GM21423 (cell line): ENCODE measurements at regions not wholly inside any gene's neighbourhood (a gene's known extent, or its start where the extent isn't known, plus 50 kb on each side); places are given as distances from the start of the nearest gene placed in this dataset.
"Not testable (repeated sequence)": the region's sequence is repeated elsewhere in the genome, so short reads cannot be mapped to it uniquely, and the experiment has no call there.

Experiments
- ATAC-seq: cut with Tn5 transposase; IDR thresholded peaks from one replicate; pipeline ENCODE4 v1.9.1; 2021; ENCODE audit warnings: mild to moderate bottlenecking, moderate library complexity; ENCODE audit not compliant: unreplicated experiment

GRCh38 chr16:87160701-87161337, 156.4 kb downstream of the C16orf95 start:
- ATAC-seq, result no peak

- ATAC-seq, result not testable (repeated sequence)
These were observed 155.8 kb downstream of the C16orf95 start for GRCh38 chr16:87161410-87161809.

- ATAC-seq, result no peak
These were observed 155.1 kb downstream of the C16orf95 start for GRCh38 chr16:87161822-87162676.

GRCh38 chr16:87162799-87163198, 154.4 kb downstream of the C16orf95 start:
- not testable (repeated sequence) for ATAC-seq

GRCh38 chr16:87163637-87164036, 153.6 kb downstream of the C16orf95 start:
- ATAC-seq, result no peak

- ATAC-seq, result no peak
These were observed 152.0 kb downstream of the C16orf95 start for GRCh38 chr16:87165151-87165550.

GRCh38 chr16:87165885-87166284, 151.3 kb downstream of the C16orf95 start:
- ATAC-seq, result no peak

GRCh38 chr16:87166321-87166720, 150.9 kb downstream of the C16orf95 start:
- ATAC-seq, result no peak

GRCh38 chr16:87166934-87167333, 150.3 kb downstream of the C16orf95 start:
- no peak for ATAC-seq

- ATAC-seq, result no peak
These were observed 147.6 kb downstream of the C16orf95 start for GRCh38 chr16:87169509-87169995.

- no peak for ATAC-seq
These were observed 146.9 kb downstream of the C16orf95 start for GRCh38 chr16:87170310-87170709.

- no peak for ATAC-seq
These were observed 145.5 kb downstream of the C16orf95 start for GRCh38 chr16:87171723-87172122.

GRCh38 chr16:87172632-87173031, 144.6 kb downstream of the C16orf95 start:
- no peak for ATAC-seq

- ATAC-seq, result no peak
These were observed 143.8 kb downstream of the C16orf95 start for GRCh38 chr16:87173294-87173893.

GRCh38 chr16:87174061-87174460, 143.1 kb downstream of the C16orf95 start:
- no peak for ATAC-seq

GRCh38 chr16:87176735-87177134, 140.5 kb downstream of the C16orf95 start:
- ATAC-seq, result no peak

GRCh38 chr16:87177673-87178072, 139.5 kb downstream of the C16orf95 start:
- ATAC-seq, result no peak

GRCh38 chr16:87178177-87178863, 138.9 kb downstream of the C16orf95 start:
- no peak for ATAC-seq

- ATAC-seq, result no peak
These were observed 138.2 kb downstream of the C16orf95 start for GRCh38 chr16:87178977-87179376.

- ATAC-seq, result no peak
These were observed 137.1 kb downstream of the C16orf95 start for GRCh38 chr16:87180069-87180468.

- ATAC-seq, result no peak
These were observed 134.4 kb downstream of the C16orf95 start for GRCh38 chr16:87182759-87183158.
